ENCODE measurements at regions not wholly inside any gene's neighbourhood (a gene's known extent, or its start where the extent isn't known, plus 50 kb on each side); places are given as distances from the start of the nearest gene placed in this dataset.

DNA sequence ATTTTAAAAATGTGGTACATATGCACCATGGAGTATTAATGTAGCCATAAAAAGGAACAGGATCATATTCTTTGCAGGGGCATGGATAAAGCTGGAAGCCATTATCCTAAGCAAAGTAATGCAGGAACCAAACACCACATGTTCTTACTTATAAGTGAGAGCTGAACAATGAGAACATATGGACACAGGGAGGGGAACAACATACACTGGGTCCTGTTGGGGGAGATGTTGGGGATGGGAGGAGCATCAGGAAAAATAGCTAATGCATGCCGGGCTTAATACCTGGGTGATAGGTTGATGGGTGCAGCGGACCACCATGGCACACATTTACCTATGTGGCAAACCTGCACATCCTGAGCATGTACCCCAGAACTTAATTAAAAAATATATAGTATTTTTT, 352.5 kb upstream of the KAZN start:
- ChIA-PET POLR2A (no interaction called here), CTCF (no interaction called here)
- intact Hi-C loops (cut with micrococcal nuclease): no loop called here
- H3K4me1 ChIP-seq (ENCODE audit: control insufficient read depth in 2 of 2, insufficient read depth in 2 of 2, low read length in 2 of 2): no peaks in the 10 kb centered on the region
- peaks cover 0 to 26% (median 8%) of the 10 kb centered on the region in 5 donors for H3K27me3 Mint-ChIP-seq
- no peak overlapping the region for H3K27ac ChIP-seq (ENCODE audit: low read depth, low read length)
- no peaks in the 10 kb centered on the region for H3K9me3 Mint-ChIP-seq
- no peak overlapping the region for H3K27ac Mint-ChIP-seq
- H3K27me3 ChIP-seq (ENCODE audit: control insufficient read depth in 2 of 2, insufficient read depth in 2 of 2, low read length in 2 of 2): no peaks in the 10 kb centered on the region
- no peaks in the 10 kb centered on the region for H3K36me3 ChIP-seq (ENCODE audit: control insufficient read depth in 2 of 3, insufficient read depth in 3 of 3, low read length in 3 of 3)
- no peak for ATAC-seq
- H3K9me3 ChIP-seq (ENCODE audit: control insufficient read depth in 2 of 3, low read length in 3 of 3): no peaks in the 10 kb centered on the region
- H3K4me3 Mint-ChIP-seq: no peak overlapping the region
- H3K4me3 ChIP-seq (ENCODE audit: low read length): no peak overlapping the region
- no peaks in the 10 kb centered on the region for H3K36me3 Mint-ChIP-seq
- DNase-seq: no peak
- no peaks in the 10 kb centered on the region for H3K4me1 Mint-ChIP-seq

DNA sequence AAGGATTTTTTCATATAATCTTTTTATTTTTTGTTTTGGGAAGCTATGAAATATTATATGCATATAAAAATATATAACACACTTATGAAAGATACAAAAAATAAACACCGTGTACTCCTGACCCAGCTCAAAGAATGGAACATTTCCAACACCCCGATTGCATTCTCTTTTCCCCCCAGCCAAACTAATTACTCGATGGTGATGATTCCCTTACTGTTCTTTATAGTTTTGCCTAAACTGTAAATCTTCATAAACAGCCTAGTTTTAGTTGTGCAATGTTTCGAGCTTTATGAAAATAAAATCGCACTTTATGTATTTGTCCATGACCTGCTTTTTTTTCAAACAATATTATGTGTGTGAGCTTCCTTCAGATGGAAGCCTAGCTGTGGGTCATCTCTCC, 352.0 kb upstream of the KAZN start:
- no peak overlapping the region for H3K27ac ChIP-seq (ENCODE audit: low read depth, low read length)
- H3K9me3 ChIP-seq (ENCODE audit: control insufficient read depth in 2 of 3, low read length in 3 of 3): no peaks in the 10 kb centered on the region
- H3K9me3 Mint-ChIP-seq: peaks cover 0 to 1% (median 0%) of the 10 kb centered on the region in 11 donors
- ATAC-seq (no peak), DNase-seq (no peak)
- POLR2A ChIA-PET: no interaction called here
- CTCF ChIA-PET: no interaction called here
- no peaks in the 10 kb centered on the region for H3K4me1 ChIP-seq (ENCODE audit: control insufficient read depth in 2 of 2, insufficient read depth in 2 of 2, low read length in 2 of 2)
- H3K4me1 Mint-ChIP-seq: no peaks in the 10 kb centered on the region
- H3K27me3 Mint-ChIP-seq: peaks cover 0 to 21% (median 8%) of the 10 kb centered on the region in 5 donors
- intact Hi-C loops (cut with micrococcal nuclease): no loop called here
- H3K4me3 ChIP-seq (ENCODE audit: low read length): no peak overlapping the region
- H3K27me3 ChIP-seq (ENCODE audit: control insufficient read depth in 2 of 2, insufficient read depth in 2 of 2, low read length in 2 of 2): no peaks in the 10 kb centered on the region
- no peaks in the 10 kb centered on the region for H3K36me3 Mint-ChIP-seq
- H3K36me3 ChIP-seq (ENCODE audit: control insufficient read depth in 2 of 3, insufficient read depth in 3 of 3, low read length in 3 of 3): no peaks in the 10 kb centered on the region
- H3K27ac Mint-ChIP-seq: no peak overlapping the region
- H3K4me3 Mint-ChIP-seq: no peak overlapping the region

DNA sequence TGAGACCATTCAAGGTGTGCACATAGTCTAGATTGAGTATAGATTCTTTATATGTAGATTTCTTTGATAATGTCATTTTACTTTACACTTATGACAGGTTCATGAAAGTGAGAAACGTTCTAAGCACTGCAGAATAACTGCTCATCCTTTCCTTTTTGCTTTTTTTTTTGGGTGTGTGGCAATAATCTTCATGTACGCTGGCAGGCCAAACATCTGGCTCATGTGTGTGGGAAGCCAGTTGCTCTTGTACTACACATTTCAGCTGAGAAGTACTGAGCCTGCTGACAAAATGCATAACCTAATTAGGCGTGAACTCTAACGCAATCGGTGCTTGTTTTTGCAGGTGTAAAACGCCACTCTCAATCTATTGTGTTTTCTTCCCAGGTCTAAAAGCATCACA, 350.8 kb upstream of the KAZN start:
- Mint-ChIP-seq H3K27me3 (peaks cover 0 to 25% (median 8%) of the 10 kb centered on the region in 5 donors), H3K4me1 (no peaks in the 10 kb centered on the region), H3K9me3 (peaks cover 0 to 1% (median 0%) of the 10 kb centered on the region in 11 donors), H3K27ac (no peak overlapping the region), H3K36me3 (no peaks in the 10 kb centered on the region), H3K4me3 (no peak overlapping the region)
- ATAC-seq: no peak
- Histone ChIP-seq H3K9me3 (ENCODE audit: control insufficient read depth in 2 of 3, low read length in 3 of 3) (no peaks in the 10 kb centered on the region), H3K27ac (ENCODE audit: low read depth, low read length) (no peak overlapping the region), H3K4me3 (ENCODE audit: low read length) (no peak overlapping the region), H3K36me3 (ENCODE audit: control insufficient read depth in 2 of 3, insufficient read depth in 3 of 3, low read length in 3 of 3) (no peaks in the 10 kb centered on the region), H3K4me1 (ENCODE audit: control insufficient read depth in 2 of 2, insufficient read depth in 2 of 2, low read length in 2 of 2) (no peaks in the 10 kb centered on the region), H3K27me3 (ENCODE audit: control insufficient read depth in 2 of 2, insufficient read depth in 2 of 2, low read length in 2 of 2) (no peaks in the 10 kb centered on the region)
- ChIA-PET POLR2A (no interaction called here), CTCF (no interaction called here)
- DNase-seq: no peak
- intact Hi-C loops (cut with micrococcal nuclease): no loop called here

DNA sequence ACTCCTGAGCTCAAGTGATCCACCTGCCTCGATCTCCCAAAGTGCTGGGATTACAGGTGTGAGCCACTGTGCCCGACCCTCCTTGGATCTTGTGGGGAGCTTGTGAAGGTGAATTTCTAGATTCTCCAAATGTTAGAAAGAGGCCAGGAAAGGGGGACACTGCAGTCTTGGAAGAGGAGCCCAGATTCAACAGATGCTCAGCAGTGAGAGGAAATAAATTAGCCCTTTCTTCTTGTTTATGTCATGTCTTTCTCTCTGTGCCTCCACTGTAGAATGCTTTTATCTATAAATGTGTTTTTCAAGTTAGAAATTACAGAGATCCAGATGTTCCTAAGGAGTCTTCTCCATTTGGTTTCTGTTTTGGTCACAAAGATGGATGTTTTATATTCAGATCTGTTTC, 346.6 kb upstream of the KAZN start:
- peaks cover 0 to 3% (median 0%) of the 10 kb centered on the region in 11 donors for H3K9me3 Mint-ChIP-seq
- Histone ChIP-seq H3K4me1 (ENCODE audit: control insufficient read depth in 2 of 2, insufficient read depth in 2 of 2, low read length in 2 of 2) (no peaks in the 10 kb centered on the region), H3K27ac (ENCODE audit: low read depth, low read length) (no peak overlapping the region), H3K9me3 (ENCODE audit: control insufficient read depth in 2 of 3, low read length in 3 of 3) (no peaks in the 10 kb centered on the region), H3K4me3 (ENCODE audit: low read length) (no peak overlapping the region), H3K36me3 (ENCODE audit: control insufficient read depth in 2 of 3, insufficient read depth in 3 of 3, low read length in 3 of 3) (no peaks in the 10 kb centered on the region), H3K27me3 (ENCODE audit: control insufficient read depth in 2 of 2, insufficient read depth in 2 of 2, low read length in 2 of 2) (no peaks in the 10 kb centered on the region)
- no peaks in the 10 kb centered on the region for H3K4me1 Mint-ChIP-seq
- no peak overlapping the region for H3K4me3 Mint-ChIP-seq
- peaks cover 0 to 22% (median 4%) of the 10 kb centered on the region in 5 donors for H3K27me3 Mint-ChIP-seq
- intact Hi-C loops (cut with micrococcal nuclease): no loop called here
- ChIA-PET CTCF (no interaction called here), POLR2A (no interaction called here)
- no peak overlapping the region for H3K27ac Mint-ChIP-seq
- DNase-seq (no peak), ATAC-seq (no peak)
- H3K36me3 Mint-ChIP-seq: no peaks in the 10 kb centered on the region

GRCh38 chr1:14253676-14254075, 344.8 kb upstream of the KAZN start:
- Mint-ChIP-seq H3K27ac (no peak overlapping the region), H3K27me3 (peaks cover 0 to 14% (median 4%) of the 10 kb centered on the region in 5 donors), H3K4me1 (no peaks in the 10 kb centered on the region), H3K36me3 (no peaks in the 10 kb centered on the region), H3K9me3 (peaks cover 0 to 5% (median 1%) of the 10 kb centered on the region in 11 donors), H3K4me3 (no peak overlapping the region)
- intact Hi-C loops (cut with micrococcal nuclease): no loop called here
- H3K36me3 ChIP-seq (ENCODE audit: control insufficient read depth in 2 of 3, insufficient read depth in 3 of 3, low read length in 3 of 3): no peaks in the 10 kb centered on the region
- H3K27ac ChIP-seq (ENCODE audit: low read depth, low read length): no peak overlapping the region
- DNase-seq: no peak
- CTCF ChIA-PET: no interaction called here
- H3K9me3 ChIP-seq (ENCODE audit: control insufficient read depth in 2 of 3, low read length in 3 of 3): no peaks in the 10 kb centered on the region
- POLR2A ChIA-PET: no interaction called here
- no peaks in the 10 kb centered on the region for H3K27me3 ChIP-seq (ENCODE audit: control insufficient read depth in 2 of 2, insufficient read depth in 2 of 2, low read length in 2 of 2)
- H3K4me1 ChIP-seq (ENCODE audit: control insufficient read depth in 2 of 2, insufficient read depth in 2 of 2, low read length in 2 of 2): no peaks in the 10 kb centered on the region
- no peak for ATAC-seq
- H3K4me3 ChIP-seq (ENCODE audit: low read length): no peak overlapping the region

GRCh38 chr1:14254251-14254650, 344.2 kb upstream of the KAZN start:
- H3K4me1 ChIP-seq (ENCODE audit: control insufficient read depth in 2 of 2, insufficient read depth in 2 of 2, low read length in 2 of 2): no peaks in the 10 kb centered on the region
- intact Hi-C loops (cut with micrococcal nuclease): no loop called here
- ChIA-PET POLR2A (no interaction called here), CTCF (no interaction called here)
- H3K36me3 Mint-ChIP-seq: no peaks in the 10 kb centered on the region
- H3K9me3 ChIP-seq (ENCODE audit: control insufficient read depth in 2 of 3, low read length in 3 of 3): no peaks in the 10 kb centered on the region
- H3K27me3 Mint-ChIP-seq: peaks cover 0 to 14% (median 4%) of the 10 kb centered on the region in 5 donors
- DNase-seq (no peak), ATAC-seq (no peak)
- no peaks in the 10 kb centered on the region for H3K4me1 Mint-ChIP-seq
- no peak overlapping the region for H3K4me3 Mint-ChIP-seq
- H3K9me3 Mint-ChIP-seq: peaks cover 0 to 5% (median 1%) of the 10 kb centered on the region in 11 donors
- H3K27ac Mint-ChIP-seq: no peak overlapping the region
- no peaks in the 10 kb centered on the region for H3K27me3 ChIP-seq (ENCODE audit: control insufficient read depth in 2 of 2, insufficient read depth in 2 of 2, low read length in 2 of 2)
- no peaks in the 10 kb centered on the region for H3K36me3 ChIP-seq (ENCODE audit: control insufficient read depth in 2 of 3, insufficient read depth in 3 of 3, low read length in 3 of 3)
- no peak overlapping the region for H3K4me3 ChIP-seq (ENCODE audit: low read length)
- H3K27ac ChIP-seq (ENCODE audit: low read depth, low read length): no peak overlapping the region

- DNase-seq: no peak
- Histone ChIP-seq H3K9me3 (ENCODE audit: control insufficient read depth in 2 of 3, low read length in 3 of 3) (no peaks in the 10 kb centered on the region), H3K36me3 (ENCODE audit: control insufficient read depth in 2 of 3, insufficient read depth in 3 of 3, low read length in 3 of 3) (no peaks in the 10 kb centered on the region), H3K27me3 (ENCODE audit: control insufficient read depth in 2 of 2, insufficient read depth in 2 of 2, low read length in 2 of 2) (no peaks in the 10 kb centered on the region), H3K4me1 (ENCODE audit: control insufficient read depth in 2 of 2, insufficient read depth in 2 of 2, low read length in 2 of 2) (no peaks in the 10 kb centered on the region), H3K27ac (ENCODE audit: low read depth, low read length) (no peak overlapping the region), H3K4me3 (ENCODE audit: low read length) (no peak overlapping the region)
- H3K4me3 Mint-ChIP-seq: no peak overlapping the region
- no peaks in the 10 kb centered on the region for H3K36me3 Mint-ChIP-seq
- H3K27me3 Mint-ChIP-seq: peaks cover 2 to 24% (median 9%) of the 10 kb centered on the region in 5 donors
- H3K4me1 Mint-ChIP-seq: no peaks in the 10 kb centered on the region
- no peak overlapping the region for H3K27ac Mint-ChIP-seq
- POLR2A ChIA-PET: no interaction called here
- no peak for ATAC-seq
- CTCF ChIA-PET: no interaction called here
- intact Hi-C loops (cut with micrococcal nuclease): no loop called here
- H3K9me3 Mint-ChIP-seq: peaks cover 0 to 5% (median 2%) of the 10 kb centered on the region in 11 donors
Measured at GRCh38 chr1:14255233-14255632, 343.3 kb upstream of the KAZN start.

All from naive thymus-derived CD4-positive, alpha-beta T cell (primary cell).